ENCODE measurements at regions not wholly inside any gene's neighbourhood (a gene's known extent, or its start where the extent isn't known, plus 50 kb on each side); places are given as distances from the start of the nearest gene placed in this dataset.

- peak; percentile 56 to 79 (median 70) for TF ChIP-seq CTCF (IDR thresholded peaks at IDR 0.05)
- TF ChIP-seq POLR2A (IDR thresholded peaks at IDR 0.05) = no peak
- Histone ChIP-seq H3K27me3 (no peaks in the 10 kb centered on the region), H3K4me3 (no peak overlapping the region), H3K27ac (no peak overlapping the region), H3K36me3 (no peaks in the 10 kb centered on the region), H3K4me1 (no peaks in the 10 kb centered on the region), H3K9me3 (no peaks in the 10 kb centered on the region)
- intact Hi-C loops (cut with DNase I) = loop anchor here (10.0 kb wide), 2 partner anchors 194 to 204 kb away; no protein-coding TSS in a partner anchor
- DNase-seq (no peak), ATAC-seq (peak; percentile 73 to 82 (median 76))
- 23% methylated on average over 15 of the region's 28 CpGs for WGBS (ENCODE audit: insufficient coverage, low coverage, low lambda C conversion rate, missing lambda C conversion rate)
These were observed 71.7 kb upstream of the FRMD1 start for GRCh38 chr6:168150551-168151320.

GRCh38 chr6:168149015-168149414 lies 70.0 kb upstream of the FRMD1 start:
- no peak for TF ChIP-seq POLR2A (IDR thresholded peaks at IDR 0.05)
- TF ChIP-seq CTCF (IDR thresholded peaks at IDR 0.05) = no peak
- Histone ChIP-seq H3K4me1 (no peaks in the 10 kb centered on the region), H3K36me3 (no peaks in the 10 kb centered on the region), H3K9me3 (no peaks in the 10 kb centered on the region), H3K4me3 (no peak overlapping the region), H3K27ac (no peak overlapping the region), H3K27me3 (no peaks in the 10 kb centered on the region)
- WGBS (ENCODE audit: insufficient coverage, low coverage, low lambda C conversion rate, missing lambda C conversion rate) = 56% methylated on average over 13 of the region's 14 CpGs
- DNase-seq = no peak
- ATAC-seq = no peak
- intact Hi-C loops (cut with DNase I) = no loop called here

DNA sequence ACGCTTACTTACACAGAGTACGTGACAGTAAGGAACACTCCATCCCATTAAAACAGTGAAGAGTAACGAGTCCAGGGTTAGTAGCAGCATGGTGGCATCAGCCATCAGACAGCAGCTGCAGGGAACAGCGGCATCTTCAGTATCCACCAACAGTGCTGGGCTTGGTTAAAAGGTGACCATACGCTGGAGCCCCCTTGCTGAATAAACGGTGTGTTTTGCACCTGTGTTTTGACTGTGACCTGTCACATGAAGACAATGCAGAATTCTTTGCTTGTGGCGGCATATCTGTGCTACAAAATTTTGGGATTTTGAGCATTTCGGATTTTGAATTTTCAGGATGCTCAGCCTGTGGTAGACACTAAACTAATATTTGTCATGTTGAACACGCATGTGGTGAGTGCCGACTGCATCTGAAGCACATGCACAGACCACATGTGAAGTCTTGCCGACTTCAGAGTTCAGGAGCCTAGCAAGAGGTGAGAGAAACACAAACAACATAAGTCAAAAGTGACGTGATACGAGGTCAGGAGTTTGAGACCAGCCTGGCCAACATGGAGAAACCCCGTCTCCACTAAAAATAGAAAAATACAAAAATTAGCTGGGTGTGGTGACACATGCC lies 69.3 kb upstream of the FRMD1 start:
- H3K9me3 ChIP-seq = no peaks in the 10 kb centered on the region
- H3K4me3 ChIP-seq = no peak overlapping the region
- no peaks in the 10 kb centered on the region for H3K4me1 ChIP-seq
- TF ChIP-seq CTCF (IDR thresholded peaks at IDR 0.05) = no peak
- no peak for TF ChIP-seq POLR2A (IDR thresholded peaks at IDR 0.05)
- ATAC-seq = no peak
- DNase-seq = no peak
- H3K27ac ChIP-seq = no peak overlapping the region
- H3K36me3 ChIP-seq = no peaks in the 10 kb centered on the region
- no peaks in the 10 kb centered on the region for H3K27me3 ChIP-seq
- 54% methylated on average over 13 of the region's 14 CpGs for WGBS (ENCODE audit: insufficient coverage, low coverage, low lambda C conversion rate, missing lambda C conversion rate)
- intact Hi-C loops (cut with DNase I) = no loop called here

GRCh38 chr6:168147205-168147738 lies 68.3 kb upstream of the FRMD1 start:
- Histone ChIP-seq H3K36me3 (no peaks in the 10 kb centered on the region), H3K27me3 (no peaks in the 10 kb centered on the region), H3K9me3 (no peaks in the 10 kb centered on the region), H3K4me1 (no peaks in the 10 kb centered on the region), H3K27ac (no peak overlapping the region), H3K4me3 (no peak overlapping the region)
- 72% methylated on average over 4 of the region's 4 CpGs for WGBS (ENCODE audit: insufficient coverage, low coverage, low lambda C conversion rate, missing lambda C conversion rate)
- DNase-seq = no peak
- TF ChIP-seq POLR2A (IDR thresholded peaks at IDR 0.05) (no peak), CTCF (IDR thresholded peaks at IDR 0.05) (no peak)
- intact Hi-C loops (cut with DNase I) = no loop called here
- ATAC-seq = no peak

Measured in right lobe of liver (tissue), 6 donors.